GM19438 (cell line): ENCODE measurements at regions not wholly inside any gene's neighbourhood (a gene's known extent, or its start where the extent isn't known, plus 50 kb on each side); places are given as distances from the start of the nearest gene placed in this dataset.

Experiments
- ATAC-seq: cut with Tn5 transposase; IDR thresholded peaks from one replicate; pipeline ENCODE4 v1.9.1; 2021; ENCODE audit warnings: low read depth; ENCODE audit not compliant: unreplicated experiment

GRCh38 chr4:66235876-66236275 lies 565.6 kb upstream of the EPHA5 start:
- ATAC-seq = no peak

- no peak for ATAC-seq
These were observed 559.6 kb upstream of the EPHA5 start for GRCh38 chr4:66229885-66230284.

- ATAC-seq = no peak
These were observed 555.2 kb upstream of the EPHA5 start for GRCh38 chr4:66225539-66225938.

GRCh38 chr4:66223068-66223703 lies 552.9 kb upstream of the EPHA5 start:
- ATAC-seq = no peak

GRCh38 chr4:66219401-66219800 lies 549.1 kb upstream of the EPHA5 start:
- no peak for ATAC-seq

- no peak for ATAC-seq
These were observed 546.0 kb upstream of the EPHA5 start for GRCh38 chr4:66216252-66216651.

GRCh38 chr4:66212489-66212888 lies 542.2 kb upstream of the EPHA5 start:
- no peak for ATAC-seq

- no peak for ATAC-seq
These were observed 534.4 kb upstream of the EPHA5 start for GRCh38 chr4:66204534-66205247.

GRCh38 chr4:66202870-66203269 lies 532.6 kb upstream of the EPHA5 start:
- no peak for ATAC-seq

GRCh38 chr4:66197451-66197850 lies 527.2 kb upstream of the EPHA5 start:
- no peak for ATAC-seq

GRCh38 chr4:66193487-66193886 lies 523.2 kb upstream of the EPHA5 start:
- no peak for ATAC-seq

GRCh38 chr4:66187175-66187720 lies 517.0 kb upstream of the EPHA5 start:
- ATAC-seq = no peak

- ATAC-seq = no peak
These were observed 515.8 kb upstream of the EPHA5 start for GRCh38 chr4:66186095-66186494.

GRCh38 chr4:66182636-66183035 lies 512.3 kb upstream of the EPHA5 start:
- no peak for ATAC-seq

GRCh38 chr4:66178906-66179305 lies 508.6 kb upstream of the EPHA5 start:
- ATAC-seq = no peak

GRCh38 chr4:66169341-66169740 lies 499.1 kb upstream of the EPHA5 start:
- ATAC-seq = no peak

- no peak for ATAC-seq
These were observed 494.6 kb upstream of the EPHA5 start for GRCh38 chr4:66164869-66165268.

- no peak for ATAC-seq
These were observed 490.3 kb upstream of the EPHA5 start for GRCh38 chr4:66160606-66161005.

GRCh38 chr4:66157594-66157993 lies 487.3 kb upstream of the EPHA5 start:
- ATAC-seq = no peak

GRCh38 chr4:66130042-66130441 lies 459.8 kb upstream of the EPHA5 start:
- ATAC-seq = no peak

- no peak for ATAC-seq
These were observed 453.6 kb upstream of the EPHA5 start for GRCh38 chr4:66123831-66124413.

- ATAC-seq = no peak
These were observed 452.9 kb upstream of the EPHA5 start for GRCh38 chr4:66123190-66123589.
